Osteoblast (primary cell): ENCODE measurements at regions not wholly inside any gene's neighbourhood (a gene's known extent, or its start where the extent isn't known, plus 50 kb on each side); places are given as distances from the start of the nearest gene placed in this dataset.

Experiments used
- DNase-seq: peaks from one replicate; pipeline ENCODE4 v3.0.0; 2011; ENCODE audit warnings: low spot score, mixed read lengths; ENCODE audit not compliant: insufficient read length; ENCODE audit errors: missing footprints
- H2AFZ ChIP-seq: 2 replicates; pipeline ENCODE4 v1.6.0; 2011; ENCODE audit warnings: mild to moderate bottlenecking, low read length
- H3K27ac ChIP-seq: 2 replicates; pipeline ENCODE4 v1.5.1; 2011; ENCODE audit warnings: mild to moderate bottlenecking, low read depth, low read length, moderate library complexity
- H3K27me3 ChIP-seq: 2 replicates; pipeline ENCODE4 v1.6.0; 2012; ENCODE audit warnings: mild to moderate bottlenecking, control low read depth, inconsistent platforms, low read length, moderate library complexity; ENCODE audit not compliant: insufficient read depth
- H3K36me3 ChIP-seq: 2 replicates; pipeline ENCODE4 v1.5.1; 2011; ENCODE audit warnings: mild to moderate bottlenecking, low read length, control low read depth, moderate library complexity; ENCODE audit not compliant: insufficient read depth
- H3K4me1 ChIP-seq: 2 replicates; pipeline ENCODE4 v1.5.1; 2011; ENCODE audit warnings: mild to moderate bottlenecking, low read length, control low read depth, moderate library complexity; ENCODE audit not compliant: insufficient read depth
- H3K4me2 ChIP-seq: 2 replicates; pipeline ENCODE4 v1.6.0; 2011; ENCODE audit warnings: mild to moderate bottlenecking, low read length; ENCODE audit not compliant: insufficient read depth
- H3K4me3 ChIP-seq: fragments of 200-600 bp; sonication (generic); 3 replicates; pipeline ENCODE4 v1.5.1; 2012; ENCODE audit warnings: mild to moderate bottlenecking, low read length, inconsistent platforms; ENCODE audit not compliant: insufficient read depth
- H3K79me2 ChIP-seq: 2 replicates; pipeline ENCODE4 v1.6.0; 2012; ENCODE audit warnings: mild to moderate bottlenecking, low read length, control low read depth, inconsistent platforms; ENCODE audit not compliant: insufficient read depth
- H3K9me3 ChIP-seq: 2 replicates; pipeline ENCODE4 v1.5.1; 2011; ENCODE audit warnings: low read depth, low read length, control low read depth
- H4K20me1 ChIP-seq: 2 replicates; pipeline ENCODE4 v1.6.0; 2012; ENCODE audit warnings: mild to moderate bottlenecking, low read length, control low read depth; ENCODE audit not compliant: insufficient read depth
- TF ChIP-seq, protein P1 (sequence below): IDR thresholded peaks from 2 replicates; pipeline ENCODE4 v1.5.1; 2011; ENCODE audit warnings: mild to moderate bottlenecking, low read depth, low read length, moderate library complexity; ENCODE audit errors: extremely low read depth

DNA sequence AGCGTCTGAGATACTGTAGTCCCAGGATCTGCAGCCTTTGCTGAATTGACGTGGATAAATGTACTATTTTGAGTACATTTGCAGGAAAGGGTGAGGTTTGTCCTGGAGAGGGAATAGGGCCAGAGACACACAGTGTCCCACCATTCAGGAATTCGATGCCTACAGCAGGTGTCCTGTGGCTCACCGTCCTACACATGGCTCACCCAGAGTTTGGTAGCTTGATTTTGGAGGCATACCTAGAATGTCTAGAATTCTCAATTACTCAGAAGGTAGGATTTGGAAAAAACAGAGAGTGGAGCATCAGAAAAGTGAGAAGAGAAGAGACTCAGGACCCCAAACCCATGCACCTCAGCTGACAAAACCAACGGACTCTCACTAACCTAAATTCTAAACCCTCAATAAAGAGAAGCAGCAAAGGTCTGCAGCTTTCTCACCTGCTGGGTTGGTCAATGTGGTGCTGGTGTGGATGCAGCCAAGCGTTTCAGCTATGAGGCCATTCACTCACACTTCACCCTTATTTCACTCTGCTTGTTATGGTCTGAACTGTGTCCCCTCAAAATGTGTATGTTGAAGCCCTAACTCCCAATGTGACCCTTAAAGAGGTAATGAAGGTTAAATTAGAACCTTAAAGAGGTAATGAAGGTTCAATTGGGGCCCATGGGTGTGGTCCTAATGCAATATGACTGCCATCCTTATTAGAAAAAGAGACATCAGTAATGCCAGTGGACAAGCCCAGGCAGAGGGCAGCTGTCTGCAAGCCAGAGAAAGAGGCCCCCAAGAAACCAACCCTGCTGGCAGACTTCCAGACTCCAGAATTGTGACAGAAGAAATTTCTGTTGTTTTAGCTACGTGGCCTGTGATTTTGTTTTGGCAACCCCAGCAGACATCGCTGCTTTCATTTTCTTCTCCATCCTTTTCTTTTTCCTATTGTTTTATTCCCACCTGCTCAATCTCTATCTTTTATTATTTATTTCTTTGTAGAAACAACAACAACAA lies 187.8 kb downstream of the SNX19 start:
- DNase-seq: no peak
- Histone ChIP-seq H3K4me3 (no peak overlapping the region), H3K36me3 (no peaks in the 10 kb centered on the region), H3K4me2 (no peak overlapping the region), H2AFZ (no peak overlapping the region), H3K27ac (no peak overlapping the region), H3K9me3 (peaks cover 4% of the 10 kb centered on the region), H3K79me2 (no peaks in the 10 kb centered on the region), H3K4me1 (peaks cover 9% of the 10 kb centered on the region), H3K27me3 (peaks cover 8% of the 10 kb centered on the region), H4K20me1 (no peaks in the 10 kb centered on the region)
- TF ChIP-seq, protein P1, sequence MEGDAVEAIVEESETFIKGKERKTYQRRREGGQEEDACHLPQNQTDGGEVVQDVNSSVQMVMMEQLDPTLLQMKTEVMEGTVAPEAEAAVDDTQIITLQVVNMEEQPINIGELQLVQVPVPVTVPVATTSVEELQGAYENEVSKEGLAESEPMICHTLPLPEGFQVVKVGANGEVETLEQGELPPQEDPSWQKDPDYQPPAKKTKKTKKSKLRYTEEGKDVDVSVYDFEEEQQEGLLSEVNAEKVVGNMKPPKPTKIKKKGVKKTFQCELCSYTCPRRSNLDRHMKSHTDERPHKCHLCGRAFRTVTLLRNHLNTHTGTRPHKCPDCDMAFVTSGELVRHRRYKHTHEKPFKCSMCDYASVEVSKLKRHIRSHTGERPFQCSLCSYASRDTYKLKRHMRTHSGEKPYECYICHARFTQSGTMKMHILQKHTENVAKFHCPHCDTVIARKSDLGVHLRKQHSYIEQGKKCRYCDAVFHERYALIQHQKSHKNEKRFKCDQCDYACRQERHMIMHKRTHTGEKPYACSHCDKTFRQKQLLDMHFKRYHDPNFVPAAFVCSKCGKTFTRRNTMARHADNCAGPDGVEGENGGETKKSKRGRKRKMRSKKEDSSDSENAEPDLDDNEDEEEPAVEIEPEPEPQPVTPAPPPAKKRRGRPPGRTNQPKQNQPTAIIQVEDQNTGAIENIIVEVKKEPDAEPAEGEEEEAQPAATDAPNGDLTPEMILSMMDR: no peak

DNA sequence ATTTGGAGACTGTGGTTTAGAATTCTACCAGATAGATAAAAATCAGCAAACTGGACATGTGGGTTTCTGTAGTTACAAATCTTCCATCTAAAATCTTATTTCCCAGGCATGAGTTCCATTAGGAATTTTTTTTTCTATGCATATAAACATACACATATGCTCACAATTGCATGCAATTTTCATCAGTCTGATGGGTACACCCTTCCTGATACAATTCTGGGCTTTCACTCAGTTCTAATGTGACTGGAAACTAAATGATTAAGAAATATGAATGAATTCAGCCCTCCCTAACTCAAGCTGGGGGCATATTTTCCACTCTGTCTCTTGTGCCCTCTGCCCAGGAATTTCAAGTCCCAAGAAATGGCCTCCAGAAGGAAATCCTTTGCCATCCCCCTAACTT lies 187.1 kb downstream of the SNX19 start:
- no peaks in the 10 kb centered on the region for H3K79me2 ChIP-seq
- peaks cover 1% of the 10 kb centered on the region for H3K27me3 ChIP-seq
- no peaks in the 10 kb centered on the region for H3K36me3 ChIP-seq
- H2AFZ ChIP-seq: no peak overlapping the region
- no peaks in the 10 kb centered on the region for H4K20me1 ChIP-seq
- TF ChIP-seq, protein P1: no peak
- DNase-seq: no peak
- no peak overlapping the region for H3K27ac ChIP-seq
- H3K9me3 ChIP-seq: peaks cover 4% of the 10 kb centered on the region
- H3K4me1 ChIP-seq: peaks cover 9% of the 10 kb centered on the region
- no peak overlapping the region for H3K4me3 ChIP-seq
- H3K4me2 ChIP-seq: no peak overlapping the region

DNA sequence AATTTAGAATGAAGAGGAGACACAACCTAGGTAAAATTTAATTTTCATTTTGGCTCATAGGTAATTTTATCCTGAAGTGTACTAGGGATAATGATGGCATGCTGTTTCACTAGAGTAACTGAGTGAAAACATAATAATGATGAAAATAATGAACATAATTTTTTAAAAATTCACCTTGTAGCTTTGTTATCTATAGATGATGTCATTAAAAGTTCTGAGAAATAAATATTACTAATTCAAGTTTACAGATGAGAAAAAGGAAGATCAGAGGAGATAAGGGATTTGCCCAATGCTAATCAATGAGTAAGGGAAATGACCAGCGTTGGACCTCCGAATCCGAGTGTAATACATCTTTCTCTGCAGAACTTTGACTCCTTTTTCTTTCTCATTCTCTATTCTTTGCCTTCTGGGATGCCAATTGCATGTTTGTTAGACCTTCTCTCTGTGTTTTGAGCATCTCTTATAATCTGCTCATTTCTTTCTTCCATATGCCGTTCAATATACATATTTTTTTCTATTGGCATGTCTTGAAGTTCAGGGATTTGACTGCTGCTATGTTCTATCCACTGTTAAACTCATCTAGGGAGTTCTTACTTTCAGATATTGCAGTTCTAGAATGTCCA lies 186.5 kb downstream of the SNX19 start:
- H3K4me2 ChIP-seq: no peak overlapping the region
- H3K4me1 ChIP-seq: peaks cover 9% of the 10 kb centered on the region
- H4K20me1 ChIP-seq: no peaks in the 10 kb centered on the region
- H3K36me3 ChIP-seq: no peaks in the 10 kb centered on the region
- DNase-seq: no peak
- no peaks in the 10 kb centered on the region for H3K79me2 ChIP-seq
- no peak overlapping the region for H3K27ac ChIP-seq
- no peak overlapping the region for H2AFZ ChIP-seq
- H3K4me3 ChIP-seq: no peak overlapping the region
- TF ChIP-seq, protein P1: no peak
- H3K9me3 ChIP-seq: peaks cover 4% of the 10 kb centered on the region
- H3K27me3 ChIP-seq: no peaks in the 10 kb centered on the region

DNA sequence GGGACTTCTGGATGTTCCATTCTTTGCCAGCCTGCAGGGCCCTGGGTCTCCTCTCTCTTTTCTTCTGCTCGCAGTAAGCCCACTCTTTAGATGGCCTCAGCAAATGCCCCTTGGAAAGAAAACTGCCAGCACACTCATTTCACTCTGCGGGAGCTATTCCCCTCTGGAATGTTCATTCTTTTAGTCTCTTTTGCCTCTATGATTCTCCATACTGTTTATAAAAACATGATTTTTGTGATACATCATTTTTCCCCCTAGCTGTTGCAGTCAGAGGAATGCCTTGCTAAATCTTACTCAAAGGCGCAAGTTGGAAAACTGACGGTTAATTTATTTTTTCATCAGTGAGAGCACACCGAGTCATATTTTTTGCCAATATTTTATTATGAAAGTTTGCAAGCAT lies 184.9 kb downstream of the SNX19 start:
- DNase-seq: no peak
- H3K4me3 ChIP-seq: no peak overlapping the region
- peaks cover 8% of the 10 kb centered on the region for H3K9me3 ChIP-seq
- no peak overlapping the region for H3K27ac ChIP-seq
- no peak overlapping the region for H3K4me2 ChIP-seq
- no peaks in the 10 kb centered on the region for H3K79me2 ChIP-seq
- H3K4me1 ChIP-seq: peaks cover 1% of the 10 kb centered on the region
- H4K20me1 ChIP-seq: no peaks in the 10 kb centered on the region
- no peaks in the 10 kb centered on the region for H3K36me3 ChIP-seq
- TF ChIP-seq, protein P1: no peak
- no peaks in the 10 kb centered on the region for H3K27me3 ChIP-seq
- H2AFZ ChIP-seq: no peak overlapping the region
